Prostate gland (tissue), 2 donors: ENCODE measurements at regions not wholly inside any gene's neighbourhood (a gene's known extent, or its start where the extent isn't known, plus 50 kb on each side); places are given as distances from the start of the nearest gene placed in this dataset.

Source experiments
- DNase-seq: peaks from one replicate; pipeline ENCODE4 v3.0.0-alpha.2; 2019; ENCODE audit warnings: low spot score
- H3K27ac ChIP-seq, 2 donors: fragments of 200-600 bp; sonication (generic); 2 replicates each; pipeline ENCODE4 v1.5.1; 2017 to 2019
- H3K27me3 ChIP-seq: fragments of 200-600 bp; sonication (generic); replicated peaks from 2 replicates; pipeline ENCODE4 v1.5.1; 2019; ENCODE audit not compliant: insufficient read depth
- H3K36me3 ChIP-seq, 2 donors: fragments of 200-600 bp; sonication (generic); 1 replicate in 1 of 2; 2 replicates in 1 of 2; pipeline versions ENCODE4 v1.5.1 to v1.8.1; 2017 to 2019
- H3K4me1 ChIP-seq: fragments of 200-600 bp; sonication (generic); replicated peaks from 2 replicates; pipeline ENCODE4 v1.5.1; 2019
- H3K4me3 ChIP-seq, 2 donors: fragments of 200-600 bp; sonication (generic); 2 replicates each; pipeline ENCODE4 v1.5.1; 2017 to 2019
- H3K9me3 ChIP-seq: fragments of 200-600 bp; sonication (generic); 2 replicates; pipeline ENCODE4 v1.5.1; 2017
- POLR2A ChIP-seq: fragments of 450-650 bp; IDR thresholded peaks from one replicate; pipeline ENCODE4 v1.6.1; 2016; ENCODE audit warnings: antibody characterized with exemption, mild to moderate bottlenecking
- POLR2AphosphoS5 ChIP-seq: sonication (generic); formaldehyde crosslinking; IDR thresholded peaks from one replicate; pipeline ENCODE4 v1.6.1; 2017; ENCODE audit warnings: antibody characterized with exemption
- WGBS: methylation state at CpG from one replicate; pipeline ENCODE4 v1.1.5; 2018; 5-methylcytosine and 5-hydroxymethylcytosine counted together
- intact Hi-C: fragments of 100-400 bp; cut with DNase I; formaldehyde crosslinking; loops from one replicate; pipeline ENCODE4 v1.14.2; 2022
- TF ChIP-seq, protein P1 (sequence below), 4 experiments: fragments of 200-600 bp in 2 of 4; fragments of 450-650 bp in 2 of 4; sonication (generic) in 2 of 4; IDR thresholded peaks; 1 replicate in 3 of 4; 2 replicates in 1 of 4; pipeline ENCODE4 v1.5.1; 2016 to 2019; ENCODE audit warnings: antibody characterized with exemption in 4 of 4, mild to moderate bottlenecking in 2 of 4, moderate library complexity in 2 of 4

DNA sequence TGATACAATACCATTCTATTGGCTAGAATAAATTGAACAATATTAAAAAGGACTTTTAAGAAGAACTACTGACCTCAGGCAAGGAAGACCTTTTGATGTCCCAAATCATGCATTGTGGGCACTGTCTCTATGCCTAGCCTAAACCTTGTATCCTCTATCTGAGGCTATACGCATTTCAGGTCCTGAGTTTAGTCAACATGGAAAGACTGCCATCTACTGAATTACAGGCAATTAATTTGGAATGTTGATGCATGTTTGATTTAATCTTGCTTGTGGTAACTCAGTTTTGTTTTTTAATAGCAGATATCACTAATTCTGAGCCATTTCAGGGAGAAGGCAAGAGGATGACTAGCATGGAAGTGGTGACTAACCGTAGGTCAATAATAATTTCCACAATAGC lies 585.3 kb upstream of the CCNG1 start:
- Histone ChIP-seq H3K36me3 (no peaks in the 10 kb centered on the region), H3K27me3 (no peaks in the 10 kb centered on the region), H3K9me3 (no peaks in the 10 kb centered on the region), H3K27ac (no peak overlapping the region), H3K4me1 (no peaks in the 10 kb centered on the region), H3K4me3 (no peak overlapping the region)
- 78% methylated on average over 2 of the region's 2 CpGs for WGBS
- no peak for DNase-seq
- TF ChIP-seq POLR2AphosphoS5: no peak
- TF ChIP-seq POLR2A: no peak
- TF ChIP-seq, protein P1, sequence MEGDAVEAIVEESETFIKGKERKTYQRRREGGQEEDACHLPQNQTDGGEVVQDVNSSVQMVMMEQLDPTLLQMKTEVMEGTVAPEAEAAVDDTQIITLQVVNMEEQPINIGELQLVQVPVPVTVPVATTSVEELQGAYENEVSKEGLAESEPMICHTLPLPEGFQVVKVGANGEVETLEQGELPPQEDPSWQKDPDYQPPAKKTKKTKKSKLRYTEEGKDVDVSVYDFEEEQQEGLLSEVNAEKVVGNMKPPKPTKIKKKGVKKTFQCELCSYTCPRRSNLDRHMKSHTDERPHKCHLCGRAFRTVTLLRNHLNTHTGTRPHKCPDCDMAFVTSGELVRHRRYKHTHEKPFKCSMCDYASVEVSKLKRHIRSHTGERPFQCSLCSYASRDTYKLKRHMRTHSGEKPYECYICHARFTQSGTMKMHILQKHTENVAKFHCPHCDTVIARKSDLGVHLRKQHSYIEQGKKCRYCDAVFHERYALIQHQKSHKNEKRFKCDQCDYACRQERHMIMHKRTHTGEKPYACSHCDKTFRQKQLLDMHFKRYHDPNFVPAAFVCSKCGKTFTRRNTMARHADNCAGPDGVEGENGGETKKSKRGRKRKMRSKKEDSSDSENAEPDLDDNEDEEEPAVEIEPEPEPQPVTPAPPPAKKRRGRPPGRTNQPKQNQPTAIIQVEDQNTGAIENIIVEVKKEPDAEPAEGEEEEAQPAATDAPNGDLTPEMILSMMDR (IDR thresholded peaks at IDR 0.05): no peak
- intact Hi-C loops: no loop called here

DNA sequence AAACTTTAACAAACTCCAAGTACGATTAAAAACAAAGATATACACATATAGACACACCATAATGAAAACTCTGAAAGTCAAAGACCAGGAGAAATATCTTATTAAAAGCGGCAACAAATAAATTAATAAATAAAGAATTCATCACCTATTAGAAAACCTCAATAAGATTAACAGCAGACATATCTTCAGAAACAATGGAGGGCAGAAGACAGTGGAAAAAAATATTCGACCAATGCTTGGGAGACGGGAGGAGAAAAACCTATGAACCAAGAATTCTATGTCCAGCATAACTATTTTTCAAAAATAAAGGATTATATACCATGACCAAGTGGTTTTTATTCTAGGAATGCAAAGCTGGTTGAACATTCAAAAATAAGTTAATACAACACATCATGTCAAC lies 578.6 kb upstream of the CCNG1 start:
- Histone ChIP-seq H3K27ac (no peak overlapping the region), H3K27me3 (no peaks in the 10 kb centered on the region), H3K36me3 (no peaks in the 10 kb centered on the region), H3K9me3 (no peaks in the 10 kb centered on the region), H3K4me1 (no peaks in the 10 kb centered on the region), H3K4me3 (no peak overlapping the region)
- TF ChIP-seq POLR2AphosphoS5 (no peak), POLR2A (no peak)
- TF ChIP-seq, protein P1 (IDR thresholded peaks at IDR 0.05): no peak
- intact Hi-C loops: no loop called here
- 89% methylated on average over 4 of the region's 4 CpGs for WGBS
- no peak for DNase-seq

DNA sequence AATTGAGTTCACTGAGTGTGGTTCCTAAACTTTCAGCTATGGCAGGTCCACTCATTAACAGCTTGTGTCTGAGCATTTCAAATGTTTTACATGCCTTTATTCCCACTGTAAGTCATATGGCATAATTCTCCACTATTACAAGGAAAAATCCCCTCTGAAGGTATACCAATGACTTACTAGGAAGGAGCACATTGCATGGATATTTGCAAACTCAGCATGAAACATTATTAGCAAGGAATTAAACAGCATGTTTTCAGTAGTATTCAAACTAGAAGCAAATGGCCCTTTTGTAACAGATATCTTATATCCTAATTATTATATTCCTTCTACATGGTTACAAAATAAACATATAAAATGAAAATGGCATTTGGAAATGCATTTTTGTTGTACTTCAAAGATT lies 566.4 kb upstream of the CCNG1 start:
- Histone ChIP-seq H3K9me3 (no peaks in the 10 kb centered on the region), H3K36me3 (no peaks in the 10 kb centered on the region), H3K4me3 (no peak overlapping the region), H3K4me1 (no peaks in the 10 kb centered on the region), H3K27me3 (no peaks in the 10 kb centered on the region), H3K27ac (no peak overlapping the region)
- intact Hi-C loops: no loop called here
- no peak for DNase-seq
- TF ChIP-seq POLR2AphosphoS5 (no peak), POLR2A (no peak)
- TF ChIP-seq, protein P1 (IDR thresholded peaks at IDR 0.05): no peak

DNA sequence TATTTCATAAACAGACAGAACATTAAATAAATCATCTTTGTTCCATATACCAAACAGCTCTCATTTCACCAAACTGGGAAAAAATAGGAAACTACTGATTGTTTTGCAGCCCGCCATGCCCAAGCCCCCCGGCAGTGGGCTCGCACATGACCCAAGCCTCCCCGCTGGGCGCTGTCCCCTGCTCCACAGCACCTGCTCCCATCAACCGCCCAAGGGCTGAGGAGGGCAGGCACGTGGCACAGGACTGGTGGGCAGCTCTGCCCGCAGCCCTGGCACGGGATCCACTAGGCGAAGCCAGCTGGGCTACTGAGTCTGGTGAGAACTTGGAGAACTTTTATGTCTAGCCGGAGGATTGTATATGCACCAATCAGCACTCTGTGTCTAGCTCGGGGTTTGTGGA lies 554.8 kb upstream of the CCNG1 start:
- DNase-seq: no peak
- H3K27me3 ChIP-seq: no peaks in the 10 kb centered on the region
- intact Hi-C loops: no loop called here
- TF ChIP-seq POLR2AphosphoS5: no peak
- TF ChIP-seq, protein P1 (IDR thresholded peaks at IDR 0.05): no peak
- no peak for TF ChIP-seq POLR2A
- H3K4me1 ChIP-seq: no peaks in the 10 kb centered on the region
- no peak overlapping the region for H3K27ac ChIP-seq
- WGBS: 92% methylated on average over 12 of the region's 12 CpGs
- H3K4me3 ChIP-seq: no peak overlapping the region
- H3K36me3 ChIP-seq: no peaks in the 10 kb centered on the region
- H3K9me3 ChIP-seq: no peaks in the 10 kb centered on the region

DNA sequence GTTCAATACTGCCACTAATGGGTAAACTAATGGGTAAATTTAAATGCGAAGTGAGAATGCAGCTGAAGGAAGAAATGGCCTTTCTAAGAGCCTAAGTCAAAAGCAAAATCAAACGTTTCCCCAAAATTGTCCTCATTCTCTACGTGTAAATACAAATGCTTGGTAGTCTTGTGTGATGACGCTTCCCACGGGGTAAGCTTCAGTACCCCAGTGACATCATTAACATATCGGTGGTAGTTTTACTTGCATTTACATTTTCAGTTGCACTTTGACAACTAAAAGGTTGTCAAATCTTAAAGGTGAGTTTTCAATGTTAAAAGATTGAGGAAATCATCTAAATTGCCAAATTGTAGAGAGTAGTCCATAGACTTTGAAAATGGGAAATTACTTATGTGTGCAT lies 550.7 kb upstream of the CCNG1 start:
- no peak for DNase-seq
- 64% methylated on average over 6 of the region's 6 CpGs for WGBS
- Histone ChIP-seq H3K9me3 (no peaks in the 10 kb centered on the region), H3K4me3 (no peak overlapping the region), H3K27ac (no peak overlapping the region), H3K36me3 (no peaks in the 10 kb centered on the region), H3K4me1 (no peaks in the 10 kb centered on the region), H3K27me3 (no peaks in the 10 kb centered on the region)
- intact Hi-C loops: no loop called here
- TF ChIP-seq, protein P1 (IDR thresholded peaks at IDR 0.05): no peak
- TF ChIP-seq POLR2A (no peak), POLR2AphosphoS5 (no peak)
